ENCODE measurements at regions not wholly inside any gene's neighbourhood (a gene's known extent, or its start where the extent isn't known, plus 50 kb on each side); places are given as distances from the start of the nearest gene placed in this dataset.

DNA sequence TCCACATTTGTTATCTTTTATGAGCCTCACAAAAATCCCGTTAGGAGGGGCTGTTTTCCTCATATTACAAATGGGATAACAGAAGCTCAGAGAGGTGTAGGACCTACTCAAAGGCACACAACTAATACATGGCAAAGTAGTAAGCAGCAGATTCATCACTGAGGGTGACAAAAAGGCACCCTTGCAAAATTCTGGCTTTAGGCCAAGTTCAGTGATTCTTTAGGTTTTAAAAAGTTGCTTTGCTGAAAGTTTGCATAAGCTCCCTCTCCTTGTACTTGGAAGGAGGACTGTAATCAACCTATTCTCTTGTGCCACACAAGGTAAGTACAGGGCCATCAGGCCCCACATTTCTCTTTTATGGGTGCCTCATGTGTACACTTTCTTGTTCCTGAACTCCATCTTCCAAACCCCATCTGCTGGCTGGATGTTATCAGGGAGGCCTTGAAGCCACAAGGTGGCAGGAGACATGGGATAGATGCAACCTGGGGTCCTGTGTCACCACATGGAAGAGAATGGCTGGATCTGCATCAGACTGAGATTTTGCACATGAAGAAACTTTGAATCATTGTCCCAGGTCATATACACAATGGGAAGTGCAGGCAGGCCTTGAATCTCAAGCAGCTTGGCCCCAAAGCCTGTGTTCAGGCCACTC lies 311.6 kb downstream of the MSX2 start:
- DNase-seq (ENCODE audit: low read depth in 3 of 3) = no peak

DNA sequence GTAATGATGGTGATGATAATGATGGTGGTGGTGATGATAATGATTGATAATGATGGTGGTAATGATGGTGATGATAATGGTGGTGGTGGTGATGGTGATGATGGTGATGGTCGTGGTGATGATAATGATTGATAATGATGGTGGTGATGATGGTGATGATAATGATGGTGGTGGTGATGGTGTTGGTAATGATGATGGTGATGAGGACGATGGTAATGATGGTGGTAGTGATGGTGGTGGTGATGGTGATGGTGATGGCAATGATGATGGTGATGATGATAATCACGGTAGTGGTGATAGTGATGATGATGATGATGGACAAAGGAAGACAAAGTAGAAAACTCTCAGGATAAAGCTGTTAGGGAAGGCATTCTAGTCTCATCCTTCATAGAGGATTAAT lies 310.5 kb downstream of the MSX2 start:
- no peak for DNase-seq (ENCODE audit: low read depth in 3 of 3)

DNA sequence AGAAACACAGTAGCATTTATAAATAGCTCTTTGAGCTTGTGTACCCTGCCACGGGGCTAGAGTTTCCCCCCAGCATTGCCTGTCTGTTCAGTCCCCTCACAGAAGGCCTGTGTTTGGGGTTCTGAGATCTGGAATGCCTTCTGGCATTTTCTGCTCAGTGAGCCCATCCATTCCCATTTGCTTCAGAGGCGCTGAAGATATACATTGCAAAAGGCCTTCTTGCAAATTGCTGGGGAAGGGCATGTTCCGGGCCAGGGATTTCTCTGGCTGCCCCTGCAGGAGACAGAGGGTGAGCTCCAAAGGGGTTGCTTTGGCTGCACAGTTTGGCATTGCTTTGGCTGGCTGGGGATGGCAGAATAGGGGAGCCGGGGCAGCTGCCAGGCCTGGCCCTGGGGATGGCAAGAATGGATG lies 308.4 kb downstream of the MSX2 start:
- no peak for DNase-seq (ENCODE audit: low read depth in 3 of 3)

DNA sequence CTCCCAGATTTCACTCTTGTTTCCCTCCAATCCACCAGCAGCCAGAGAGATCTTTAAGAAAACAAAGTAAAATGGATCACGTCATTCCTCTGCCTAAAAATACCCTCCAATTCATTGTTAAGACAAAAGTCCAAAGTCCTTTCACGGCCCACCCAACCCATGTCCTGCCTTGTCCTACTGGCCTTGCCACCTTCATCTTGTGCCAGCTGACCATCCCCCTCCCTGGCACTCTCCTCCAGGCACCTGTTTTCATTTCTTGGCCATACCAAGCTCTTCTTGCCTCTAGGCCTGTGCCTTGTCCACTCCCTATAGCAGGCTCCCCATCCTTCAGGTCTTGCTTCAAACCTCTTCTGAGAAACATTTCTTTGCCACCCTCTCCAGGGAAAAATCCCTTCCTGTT lies 307.6 kb downstream of the MSX2 start:
- DNase-seq (ENCODE audit: low read depth in 3 of 3) = no peak

DNA sequence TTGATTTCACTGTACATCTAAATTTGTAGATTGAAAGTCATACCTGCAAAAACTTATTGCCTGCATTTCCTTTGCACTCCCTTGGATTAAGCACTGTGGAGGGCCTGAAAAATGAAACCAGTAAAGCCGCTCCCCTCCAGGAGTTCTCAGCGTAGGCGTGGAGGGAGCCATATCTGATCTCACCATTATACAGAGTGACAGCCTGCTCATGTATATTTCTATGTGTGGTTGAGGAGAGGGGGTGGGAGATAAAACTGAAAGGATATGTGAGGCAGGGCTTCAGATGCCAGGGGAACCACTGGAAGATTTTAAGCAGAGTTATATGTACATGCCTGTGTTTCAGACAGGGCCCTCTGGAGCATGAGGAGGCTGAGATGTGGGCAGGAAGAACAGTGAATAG lies 303.0 kb downstream of the MSX2 start:
- DNase-seq (ENCODE audit: low read depth in 3 of 3) = no peak

DNA sequence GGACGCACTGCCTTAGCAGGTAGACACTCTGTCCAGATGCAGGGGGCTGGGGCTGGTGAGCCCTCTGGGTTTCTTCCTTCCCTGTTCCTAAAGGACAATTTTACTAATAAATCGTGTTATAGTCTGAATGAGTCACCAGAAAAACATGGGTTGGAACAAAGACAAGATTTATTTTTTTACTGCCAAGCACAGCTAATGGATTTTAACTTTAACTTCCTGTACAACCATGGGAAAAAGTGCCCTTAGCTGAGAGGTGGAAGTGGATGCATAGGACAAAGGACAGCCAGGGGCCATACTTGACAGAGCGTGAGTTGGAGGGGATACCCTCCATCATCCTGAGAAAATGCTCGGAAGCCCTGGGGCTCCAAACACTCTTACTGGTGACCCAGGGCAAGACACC lies 300.7 kb downstream of the MSX2 start:
- no peak for DNase-seq (ENCODE audit: low read depth in 3 of 3)

DNA sequence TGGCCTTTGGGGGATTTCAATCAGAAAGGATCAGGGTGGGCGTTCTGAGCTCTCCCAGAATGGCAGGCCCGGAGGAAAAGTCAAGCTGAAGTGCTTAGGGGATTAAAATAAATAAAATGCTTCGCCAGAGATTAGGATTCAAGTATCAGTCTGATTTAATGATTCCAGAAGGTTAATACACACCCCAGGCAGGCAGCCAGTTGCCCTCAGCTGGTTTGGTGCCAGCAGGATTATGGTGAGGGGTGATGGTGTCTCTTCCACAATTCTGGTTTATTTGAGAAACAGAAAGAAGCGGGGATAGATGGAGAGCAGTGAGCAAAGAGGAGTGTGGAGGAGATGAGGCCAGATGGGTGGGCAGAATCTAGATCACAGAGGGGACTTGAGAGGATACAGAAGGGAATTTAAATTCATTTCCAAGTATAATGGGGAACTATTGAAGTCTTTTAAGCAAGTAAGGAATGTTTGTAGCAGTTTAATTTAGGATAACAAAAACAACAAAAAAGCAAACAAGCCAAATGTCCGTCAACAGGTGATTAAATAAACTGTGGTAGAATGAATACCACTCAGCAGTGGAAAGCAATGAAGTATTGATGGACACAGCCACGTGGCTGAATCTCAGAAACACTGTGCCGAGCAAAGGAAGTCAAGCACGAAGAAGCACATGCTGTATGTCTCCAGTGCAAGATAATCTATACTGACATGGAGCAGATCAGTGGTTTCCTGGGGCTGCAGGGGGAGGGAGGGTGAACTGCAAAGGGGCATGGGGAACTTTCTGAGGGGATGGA lies 297.7 kb downstream of the MSX2 start:
- DNase-seq (ENCODE audit: low read depth in 3 of 3) = no peak

DNA sequence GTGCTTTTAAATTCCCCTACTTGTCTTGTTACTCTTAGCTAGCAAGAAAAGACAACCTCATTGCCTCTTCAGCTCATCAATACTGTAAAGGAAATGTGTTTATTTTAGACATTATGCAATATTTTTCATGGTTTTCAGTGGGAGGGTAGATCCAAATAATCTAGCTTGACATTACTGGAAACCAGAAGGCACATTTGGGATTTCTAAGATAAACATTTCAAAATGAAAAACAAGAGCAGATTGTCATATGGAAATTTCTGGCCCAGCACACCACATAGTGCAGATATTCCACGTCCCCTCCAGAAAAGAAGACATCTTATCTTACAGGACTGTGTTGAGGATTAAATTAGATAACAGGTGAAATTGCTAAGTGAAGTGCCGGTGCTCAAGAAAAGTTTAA lies 296.9 kb downstream of the MSX2 start:
- DNase-seq (ENCODE audit: low read depth in 3 of 3) = no peak

DNA sequence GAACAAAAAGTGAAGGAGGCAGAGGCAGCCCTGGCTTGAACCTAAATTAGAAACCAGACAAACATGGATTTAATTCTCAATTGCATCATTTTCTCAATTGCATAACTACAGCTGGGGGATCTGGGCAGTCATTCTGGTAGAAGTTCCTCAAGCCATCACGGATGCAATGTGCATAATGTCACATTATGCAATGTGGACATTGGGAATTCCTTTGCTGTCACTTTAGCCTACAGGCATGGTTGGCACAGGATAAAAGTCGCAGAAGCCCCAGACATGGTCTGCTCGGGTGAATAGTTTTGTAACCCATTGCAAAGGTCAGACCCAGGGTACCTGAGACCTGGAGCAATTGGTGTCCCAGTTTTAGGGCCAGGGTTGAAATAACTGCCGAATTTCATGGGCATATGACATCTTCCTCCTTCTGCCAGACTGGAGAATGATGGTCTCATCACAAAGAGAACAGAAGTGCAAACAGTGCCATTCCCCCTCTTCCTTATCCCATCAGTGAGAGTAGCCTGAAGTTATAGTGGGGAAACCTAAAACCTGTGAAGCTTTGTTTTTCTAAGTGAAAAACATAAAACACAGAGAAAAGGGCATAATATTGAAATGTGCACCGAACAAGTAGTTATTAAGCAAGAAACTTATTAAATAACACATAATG lies 290.8 kb downstream of the MSX2 start:
- DNase-seq (ENCODE audit: low read depth in 3 of 3) = no peak

DNA sequence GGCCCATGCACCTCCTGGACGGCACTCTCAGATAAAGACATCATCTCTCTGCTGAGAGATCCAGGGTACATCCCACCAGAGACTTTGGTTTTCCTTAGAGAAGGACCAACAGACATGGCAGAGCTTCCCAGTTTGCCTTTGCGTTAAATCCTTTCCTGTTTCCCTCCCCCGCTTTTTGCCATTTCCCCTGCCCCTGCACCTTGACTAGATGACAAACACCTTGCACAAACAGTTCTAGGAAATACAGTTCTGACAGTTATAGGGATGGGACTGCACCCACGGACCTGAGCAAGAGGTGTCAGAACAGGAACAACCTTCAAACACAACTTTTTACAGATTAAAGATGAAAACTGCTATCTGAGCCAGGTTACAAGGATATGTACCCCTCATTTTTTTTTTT lies 288.9 kb downstream of the MSX2 start:
- DNase-seq (ENCODE audit: low read depth in 3 of 3) = no peak

DNA sequence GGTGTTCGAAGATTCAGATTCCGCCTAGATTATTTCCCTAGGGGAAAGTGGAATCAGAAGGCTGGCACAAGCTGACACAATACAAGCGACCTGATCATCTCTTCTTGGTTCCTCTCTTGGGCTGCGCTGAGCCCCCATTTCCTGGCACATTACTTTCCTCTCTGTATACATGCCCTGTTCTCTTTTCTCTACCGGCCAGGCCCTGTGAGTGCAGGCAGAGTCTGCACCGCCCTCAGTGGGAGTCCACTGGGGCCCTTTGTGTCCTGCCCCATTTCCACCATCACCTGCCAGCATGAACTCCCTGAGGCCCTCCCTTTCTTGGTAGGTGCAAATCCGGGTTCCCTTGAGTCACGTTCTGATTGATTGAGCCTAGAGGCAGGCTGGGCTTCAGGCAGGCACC lies 287.9 kb downstream of the MSX2 start:
- no peak for DNase-seq (ENCODE audit: low read depth in 3 of 3)

DNA sequence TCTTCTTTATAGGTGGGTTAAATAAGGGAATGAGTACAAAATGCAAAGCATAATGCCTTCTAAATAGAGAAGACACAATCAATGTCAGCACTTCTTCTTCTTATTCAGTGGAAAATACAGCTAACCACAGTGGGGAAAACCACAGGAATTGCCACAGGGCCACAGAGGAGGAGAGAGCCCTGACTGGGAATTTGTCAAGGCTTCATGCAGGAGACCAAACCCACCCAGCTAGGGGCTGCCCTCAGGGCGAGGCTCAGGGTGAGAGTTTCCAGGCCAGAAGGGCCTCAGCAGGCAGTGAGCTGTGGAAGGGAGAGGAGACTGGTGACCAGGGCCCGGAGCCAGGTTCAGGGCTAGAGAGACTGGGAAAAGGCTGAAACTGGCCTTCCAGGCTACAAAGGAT lies 279.1 kb downstream of the MSX2 start:
- no peak for DNase-seq (ENCODE audit: low read depth in 3 of 3)

DNA sequence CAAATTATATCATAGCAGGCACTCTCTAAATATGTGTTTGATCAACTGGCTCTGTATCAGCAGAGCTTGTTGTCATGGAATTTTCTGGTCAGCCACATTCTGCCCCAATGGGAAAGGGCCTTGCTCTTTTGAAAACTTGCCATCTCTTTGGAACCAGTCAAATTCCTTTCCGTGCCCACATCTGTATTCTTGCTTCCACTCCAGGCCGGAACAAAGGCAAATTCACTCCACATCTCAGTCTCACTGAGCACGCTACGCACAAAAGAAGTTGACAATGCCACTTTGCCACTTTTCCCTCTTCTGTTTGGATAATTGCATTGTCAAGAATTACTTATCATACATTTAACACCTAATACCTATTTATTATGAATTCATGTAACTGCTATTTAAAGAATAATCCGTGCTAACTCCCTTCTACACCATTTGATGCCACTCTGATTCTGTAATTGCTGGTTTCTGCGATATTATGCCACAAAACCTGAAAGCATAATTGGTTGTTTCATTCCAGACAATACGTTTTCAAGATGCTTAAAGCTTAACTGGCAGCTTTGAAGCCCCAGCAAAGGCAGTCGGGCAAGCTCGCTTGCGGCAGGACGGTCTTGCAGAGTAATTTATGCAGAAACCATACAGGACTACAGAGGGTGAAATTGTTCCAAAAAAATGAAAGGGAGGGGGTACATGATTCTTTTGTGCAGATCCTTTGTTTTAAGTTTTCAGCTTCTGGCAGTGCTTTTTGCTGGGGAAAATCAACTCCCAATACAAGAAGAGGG lies 277.7 kb downstream of the MSX2 start:
- DNase-seq (ENCODE audit: low read depth in 3 of 3) = no peak

DNA sequence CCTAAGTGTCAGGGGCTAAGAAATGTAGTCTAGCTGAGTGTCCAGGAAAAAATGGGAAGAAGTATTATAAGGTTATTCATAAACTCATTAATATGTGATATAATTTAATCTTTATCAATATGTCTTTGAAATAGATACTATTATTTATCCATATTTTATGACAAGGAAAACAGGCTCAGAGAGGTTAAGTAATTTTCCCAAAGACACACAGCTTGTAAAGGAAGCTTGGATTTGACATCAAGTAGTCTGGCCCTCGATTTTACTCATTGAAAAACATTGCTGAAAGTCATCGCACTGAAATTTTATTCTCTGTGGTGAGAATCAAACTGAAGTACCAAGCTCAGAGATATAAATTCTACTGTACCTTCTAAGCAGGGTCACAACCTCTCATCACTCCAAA lies 276.9 kb downstream of the MSX2 start:
- DNase-seq (ENCODE audit: low read depth in 3 of 3) = no peak

DNA sequence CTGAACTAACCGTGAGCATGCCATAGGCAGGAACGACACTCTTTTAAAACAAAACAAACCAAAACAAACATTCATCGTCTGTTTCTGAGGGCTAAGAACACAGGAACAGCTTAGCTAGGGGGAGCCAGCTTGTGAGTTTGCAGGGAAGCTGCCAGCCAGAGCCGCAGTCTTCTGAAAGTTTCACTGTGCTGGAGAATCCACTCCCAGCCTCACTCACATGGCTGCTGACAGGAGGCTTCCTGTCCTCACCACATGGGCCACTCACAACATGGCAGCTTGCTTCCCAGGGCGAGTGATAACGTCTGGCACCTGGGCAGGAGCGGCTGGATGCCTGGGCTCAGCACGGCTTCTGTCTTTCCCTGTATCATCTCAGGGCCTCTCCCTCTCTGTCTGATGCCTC lies 275.2 kb downstream of the MSX2 start:
- no peak for DNase-seq (ENCODE audit: low read depth in 3 of 3)

DNA sequence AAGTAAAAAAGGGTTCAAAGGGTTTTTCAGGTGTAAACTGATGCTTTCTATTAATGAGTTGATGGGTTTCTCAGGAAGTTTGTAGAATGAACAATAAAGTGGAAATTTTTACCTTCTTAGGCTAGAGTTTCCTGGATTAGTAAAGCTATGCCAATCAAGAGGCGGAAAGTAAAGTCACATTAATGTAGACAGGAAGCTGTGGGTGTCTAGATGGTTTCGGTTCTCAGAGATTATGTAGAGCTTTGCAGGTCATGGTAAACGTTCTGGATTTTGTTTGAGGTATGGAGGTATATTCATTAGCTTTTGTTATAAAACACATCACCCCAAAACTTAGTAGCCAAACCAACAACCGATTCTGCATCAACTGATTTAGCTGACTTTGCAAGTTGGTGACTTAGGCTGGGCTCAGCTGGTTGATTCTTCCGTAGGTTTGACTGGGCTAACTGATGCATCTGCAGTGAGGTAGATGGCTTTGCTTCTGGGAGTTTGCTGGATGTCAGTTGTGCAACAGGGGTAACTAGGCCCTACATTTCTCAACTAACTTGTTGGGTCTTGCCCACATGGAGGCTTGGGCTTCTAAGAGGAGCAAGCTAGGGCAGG lies 273.8 kb downstream of the MSX2 start:
- DNase-seq (ENCODE audit: low read depth in 3 of 3) = no peak

DNA sequence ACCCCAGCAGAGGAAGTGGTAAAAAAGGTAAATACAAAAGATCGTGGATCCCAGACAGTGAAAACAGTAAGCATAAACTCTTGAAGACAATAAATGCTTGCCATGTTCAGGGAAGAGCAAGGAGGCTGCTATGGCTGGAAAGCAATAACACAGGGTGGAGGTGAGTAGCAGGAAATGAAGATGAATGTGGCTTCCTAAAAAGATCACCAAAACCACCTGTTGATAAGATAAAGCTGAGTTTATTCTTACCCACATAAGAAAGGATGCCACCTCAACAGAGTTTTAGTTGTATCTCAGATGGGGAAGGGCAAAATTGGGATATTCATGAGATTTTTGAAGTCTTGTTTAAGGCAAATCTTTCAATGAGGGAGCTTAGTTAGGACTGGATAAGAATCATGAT lies 273.3 kb downstream of the MSX2 start:
- no peak for DNase-seq (ENCODE audit: low read depth in 3 of 3)

DNA sequence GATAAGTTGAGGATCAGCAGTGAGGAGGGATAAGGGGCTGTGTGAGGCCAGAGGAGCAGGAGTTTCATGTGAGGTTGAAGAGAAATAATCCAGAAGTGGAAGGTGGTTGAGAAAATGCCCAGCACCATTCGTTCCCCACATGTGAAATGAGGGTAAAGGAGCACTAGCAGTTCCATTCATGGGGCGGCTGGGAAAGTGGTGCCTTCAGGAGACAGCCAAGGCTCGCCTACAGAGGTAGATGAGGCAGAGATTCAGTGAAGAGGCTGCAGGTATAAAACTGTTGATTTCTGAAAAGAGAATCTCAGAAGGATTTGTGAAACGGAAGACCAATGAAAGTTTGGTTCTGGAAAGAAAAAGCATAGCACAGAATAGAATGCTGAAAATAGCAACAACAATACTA lies 272.6 kb downstream of the MSX2 start:
- no peak for DNase-seq (ENCODE audit: low read depth in 3 of 3)

DNA sequence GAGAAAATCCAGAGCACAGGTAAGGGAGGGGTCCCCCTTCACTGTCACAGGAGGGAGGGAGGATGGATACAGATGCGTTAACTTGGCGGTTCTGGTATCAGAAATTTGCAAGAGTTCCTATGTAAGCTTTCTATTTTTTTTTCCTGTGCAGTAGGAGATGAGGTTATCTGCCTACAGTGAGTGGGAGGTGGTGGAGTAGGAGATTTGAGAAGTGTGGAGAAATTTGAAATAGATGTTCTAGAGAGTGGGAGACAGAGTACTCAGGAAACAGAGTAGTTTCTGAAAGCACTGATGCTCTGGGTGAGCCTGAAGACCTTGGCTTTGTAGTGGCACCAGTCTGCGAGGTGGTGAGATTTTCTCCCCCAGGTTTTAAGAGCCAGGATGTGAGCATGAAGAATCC lies 271.4 kb downstream of the MSX2 start:
- DNase-seq (ENCODE audit: low read depth in 3 of 3) = no peak

DNA sequence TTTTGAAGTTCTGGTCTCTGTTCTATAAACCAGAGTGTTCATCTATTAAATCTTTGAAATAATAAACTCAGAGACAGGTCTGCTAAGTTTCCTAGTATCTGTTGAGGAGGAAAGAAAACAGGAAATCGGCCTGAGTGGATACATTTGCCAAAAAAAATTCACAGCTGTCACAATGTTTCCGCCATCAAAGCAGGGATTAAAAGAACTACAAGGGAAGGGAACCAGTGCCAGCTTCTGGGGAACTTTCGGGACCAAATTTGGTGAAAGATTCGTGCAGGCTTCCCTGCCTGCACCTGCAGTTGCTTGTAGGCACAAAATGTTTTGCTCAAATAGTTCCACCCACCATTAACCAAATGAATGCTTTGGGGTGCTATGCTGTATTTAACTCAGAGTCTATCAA lies 267.5 kb downstream of the MSX2 start:
- no peak for DNase-seq (ENCODE audit: low read depth in 3 of 3)

DNA sequence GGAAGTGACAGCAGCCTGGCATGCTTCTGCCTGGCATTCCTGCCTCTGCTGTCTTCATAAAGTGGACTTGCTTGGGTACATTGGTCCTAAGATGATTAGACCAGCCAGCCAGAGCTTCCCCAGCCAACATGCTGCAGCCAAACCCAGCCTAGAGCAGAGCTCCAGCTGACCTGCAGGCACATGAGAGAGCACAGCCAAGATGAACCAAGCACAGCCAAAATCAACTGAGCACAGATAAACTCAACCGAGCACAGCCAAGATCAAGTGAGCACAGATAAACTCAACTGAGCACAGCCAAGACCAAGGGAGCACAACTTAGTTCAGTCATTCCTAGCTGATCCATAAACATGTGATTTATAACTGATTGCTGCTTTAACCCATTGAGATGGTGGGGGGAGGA lies 266.5 kb downstream of the MSX2 start:
- no peak for DNase-seq (ENCODE audit: low read depth in 3 of 3)

DNA sequence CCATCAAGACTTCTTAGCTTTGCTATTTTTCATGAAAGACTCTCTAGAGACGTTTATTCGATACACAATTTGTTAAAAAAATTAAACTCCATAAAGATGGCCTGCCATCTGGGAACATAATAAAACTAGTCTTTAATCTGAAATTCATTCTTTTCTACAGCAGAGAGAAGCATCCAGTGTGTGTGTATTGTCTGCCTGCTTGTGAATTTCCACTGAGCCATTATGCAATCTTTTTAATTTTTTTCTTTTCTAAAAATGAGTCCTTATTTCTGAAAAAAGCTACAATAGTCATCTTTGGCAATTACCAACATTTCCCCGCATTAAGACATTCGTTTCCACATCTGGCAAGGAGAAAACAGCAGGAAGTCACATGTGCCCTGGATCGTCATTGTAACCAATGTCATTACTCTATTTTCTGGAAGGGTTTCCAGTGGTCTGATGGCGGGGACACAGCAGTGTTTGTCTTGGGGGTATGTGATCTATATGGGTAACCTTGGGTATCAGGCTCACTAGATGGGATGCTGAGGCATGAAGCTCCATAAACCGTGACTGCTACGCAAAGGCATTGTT lies 263.1 kb downstream of the MSX2 start:
- DNase-seq (ENCODE audit: low read depth in 3 of 3) = no peak
